ENCODE measurements at regions not wholly inside any gene's neighbourhood (a gene's known extent, or its start where the extent isn't known, plus 50 kb on each side); places are given as distances from the start of the nearest gene placed in this dataset.
A peak's percentile ranks its signal among the peaks of the same experiment; 100 is the strongest.

GRCh38 chr5:155936520-155937406 lies 390.2 kb upstream of the SGCD start:
- ATAC-seq = no peak

- no peak for ATAC-seq
Observed at GRCh38 chr5:155938051-155938450, 388.9 kb upstream of the SGCD start.

GRCh38 chr5:155941340-155941739 lies 385.6 kb upstream of the SGCD start:
- no peak for ATAC-seq

- peak in 1 of 2 donors; percentile 24 for ATAC-seq
Observed at GRCh38 chr5:155943516-155944407, 383.2 kb upstream of the SGCD start.

GRCh38 chr5:155947394-155948062 lies 379.4 kb upstream of the SGCD start:
- no peak for ATAC-seq

GRCh38 chr5:155948576-155948975 lies 378.4 kb upstream of the SGCD start:
- no peak for ATAC-seq

- no peak for ATAC-seq
Observed at GRCh38 chr5:155952486-155953089, 374.4 kb upstream of the SGCD start.

- ATAC-seq = no peak
Observed at GRCh38 chr5:155953335-155953734, 373.6 kb upstream of the SGCD start.

- no peak for ATAC-seq
Observed at GRCh38 chr5:155954701-155955445, 372.1 kb upstream of the SGCD start.

GRCh38 chr5:155957884-155958283 lies 369.1 kb upstream of the SGCD start:
- ATAC-seq = no peak

- ATAC-seq = no peak
Observed at GRCh38 chr5:155959082-155959481, 367.9 kb upstream of the SGCD start.

GRCh38 chr5:155960177-155960576 lies 366.8 kb upstream of the SGCD start:
- no peak for ATAC-seq

- no peak for ATAC-seq
Observed at GRCh38 chr5:155969537-155969936, 357.4 kb upstream of the SGCD start.

- no peak for ATAC-seq
Observed at GRCh38 chr5:155974369-155974768, 352.6 kb upstream of the SGCD start.

- ATAC-seq = no peak
Observed at GRCh38 chr5:155978850-155979249, 348.1 kb upstream of the SGCD start.

- no peak for ATAC-seq
Observed at GRCh38 chr5:155982354-155982753, 344.6 kb upstream of the SGCD start.

GRCh38 chr5:155983954-155984353 lies 343.0 kb upstream of the SGCD start:
- no peak for ATAC-seq

- no peak for ATAC-seq
Observed at GRCh38 chr5:155987265-155987810, 339.6 kb upstream of the SGCD start.

GRCh38 chr5:155989879-155990278 lies 337.1 kb upstream of the SGCD start:
- no peak for ATAC-seq

- ATAC-seq = no peak
Observed at GRCh38 chr5:155996123-155996522, 330.8 kb upstream of the SGCD start.

GRCh38 chr5:155998257-155998656 lies 328.7 kb upstream of the SGCD start:
- no peak for ATAC-seq

- no peak for ATAC-seq
Observed at GRCh38 chr5:156000115-156000514, 326.8 kb upstream of the SGCD start.

All from activated CD4-positive, CD25-positive, alpha-beta regulatory T cell treated with anti-CD3 and anti-CD28 coated beads, Interleukin-2, amount 50 U/mL, for 24 hours (primary cell).